ENCODE measurements at regions not wholly inside any gene's neighbourhood (a gene's known extent, or its start where the extent isn't known, plus 50 kb on each side); places are given as distances from the start of the nearest gene placed in this dataset.

GRCh38 chr14:100421756-100422470, 98.8 kb downstream of the SLC25A47 start:
- Histone ChIP-seq H3K27me3 (ENCODE audit: control insufficient read depth, low read length) (no peaks in the 10 kb centered on the region), H3K4me1 (ENCODE audit: control insufficient read depth, low read length) (no peaks in the 10 kb centered on the region), H3K9me2 (replicated peaks; ENCODE audit: control insufficient read depth, low read length) (no peaks in the 10 kb centered on the region), H3K79me2 (ENCODE audit: control insufficient read depth, low read length) (no peaks in the 10 kb centered on the region), H3K9me3 (ENCODE audit: control insufficient read depth, insufficient read depth, low read length) (no peaks in the 10 kb centered on the region), H4K20me1 (ENCODE audit: control insufficient read depth, insufficient read depth, low read depth, low read length) (no peaks in the 10 kb centered on the region), H3K4me3 (ENCODE audit: low read length) (no peak overlapping the region), H3F3A (ENCODE audit: control insufficient read depth, insufficient read depth) (no peaks in the 10 kb centered on the region), H3K4me2 (ENCODE audit: low read length) (no peak overlapping the region), H3K27ac (ENCODE audit: low read depth, low read length) (no peak overlapping the region), H3K36me3 (ENCODE audit: control insufficient read depth, low read length) (no peaks in the 10 kb centered on the region)
- TF ChIP-seq CTCF (IDR thresholded peaks at IDR 0.05; ENCODE audit: low read depth, low read length, poor library complexity, severe bottlenecking) (no peak), EZH2phosphoT487 (IDR thresholded peaks at IDR 0.05; ENCODE audit: borderline replicate concordance, low read length) (no peak)

GRCh38 chr14:100422556-100423316, 99.6 kb downstream of the SLC25A47 start:
- H3K9me3 ChIP-seq (ENCODE audit: control insufficient read depth, insufficient read depth, low read length), result no peaks in the 10 kb centered on the region
- no peaks in the 10 kb centered on the region for H3K4me1 ChIP-seq (ENCODE audit: control insufficient read depth, low read length)
- H3K9me2 ChIP-seq (replicated peaks; ENCODE audit: control insufficient read depth, low read length), result no peaks in the 10 kb centered on the region
- no peak for TF ChIP-seq EZH2phosphoT487 (IDR thresholded peaks at IDR 0.05; ENCODE audit: borderline replicate concordance, low read length)
- TF ChIP-seq CTCF (IDR thresholded peaks at IDR 0.05; ENCODE audit: low read depth, low read length, poor library complexity, severe bottlenecking), result no peak
- no peaks in the 10 kb centered on the region for H3F3A ChIP-seq (ENCODE audit: control insufficient read depth, insufficient read depth)
- no peak overlapping the region for H3K4me3 ChIP-seq (ENCODE audit: low read length)
- H3K27ac ChIP-seq (ENCODE audit: low read depth, low read length), result no peak overlapping the region
- H3K27me3 ChIP-seq (ENCODE audit: control insufficient read depth, low read length), result no peaks in the 10 kb centered on the region
- no peaks in the 10 kb centered on the region for H3K79me2 ChIP-seq (ENCODE audit: control insufficient read depth, low read length)
- no peak overlapping the region for H3K4me2 ChIP-seq (ENCODE audit: low read length)
- H3K36me3 ChIP-seq (ENCODE audit: control insufficient read depth, low read length), result no peaks in the 10 kb centered on the region
- H4K20me1 ChIP-seq (ENCODE audit: control insufficient read depth, insufficient read depth, low read depth, low read length), result no peaks in the 10 kb centered on the region

- Histone ChIP-seq H3K4me3 (ENCODE audit: low read length) (no peak overlapping the region), H3K27me3 (ENCODE audit: control insufficient read depth, low read length) (no peaks in the 10 kb centered on the region), H3K9me3 (ENCODE audit: control insufficient read depth, insufficient read depth, low read length) (no peaks in the 10 kb centered on the region), H3K27ac (ENCODE audit: low read depth, low read length) (no peak overlapping the region), H3K36me3 (ENCODE audit: control insufficient read depth, low read length) (no peaks in the 10 kb centered on the region), H3K9me2 (replicated peaks; ENCODE audit: control insufficient read depth, low read length) (no peaks in the 10 kb centered on the region), H3F3A (ENCODE audit: control insufficient read depth, insufficient read depth) (no peaks in the 10 kb centered on the region), H4K20me1 (ENCODE audit: control insufficient read depth, insufficient read depth, low read depth, low read length) (no peaks in the 10 kb centered on the region), H3K4me2 (ENCODE audit: low read length) (no peak overlapping the region), H3K4me1 (ENCODE audit: control insufficient read depth, low read length) (no peaks in the 10 kb centered on the region), H3K79me2 (ENCODE audit: control insufficient read depth, low read length) (no peaks in the 10 kb centered on the region)
- no peak for TF ChIP-seq EZH2phosphoT487 (IDR thresholded peaks at IDR 0.05; ENCODE audit: borderline replicate concordance, low read length)
- TF ChIP-seq CTCF (IDR thresholded peaks at IDR 0.05; ENCODE audit: low read depth, low read length, poor library complexity, severe bottlenecking), result no peak
These were observed 100.3 kb downstream of the SLC25A47 start for GRCh38 chr14:100423317-100424010.

All from DOHH2 (cell line).